ENCODE measurements at regions not wholly inside any gene's neighbourhood (a gene's known extent, or its start where the extent isn't known, plus 50 kb on each side); places are given as distances from the start of the nearest gene placed in this dataset.

DNA sequence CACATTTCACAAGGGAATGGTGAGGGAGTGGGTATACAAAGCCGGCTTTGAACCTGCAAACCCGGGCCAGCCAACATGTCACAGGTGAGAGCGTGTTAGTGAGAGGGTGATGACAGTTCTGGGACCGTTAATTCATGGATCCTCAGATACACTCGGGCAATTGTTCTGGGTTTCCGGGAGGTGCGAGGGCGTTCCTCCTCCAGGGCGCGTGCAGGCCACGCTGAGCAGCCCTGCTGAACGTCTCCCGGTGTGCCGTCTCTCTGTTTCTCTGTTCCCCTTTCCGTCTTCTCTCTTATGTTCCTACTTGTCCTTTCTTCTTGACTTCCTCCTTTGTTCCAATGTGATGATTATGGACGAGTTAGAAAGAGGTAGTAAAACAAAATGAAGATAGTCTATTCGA is 130.0 kb upstream of the GMDS start:
- no peaks in the 10 kb centered on the region for H3F3A ChIP-seq (ENCODE audit: insufficient read depth, low read depth)
- no TSS peak for BruUV-seq (replicated peaks)
- no peaks in the 10 kb centered on the region for H3K36me3 ChIP-seq (ENCODE audit: low read depth)
- no peaks in the 10 kb centered on the region for H3K4me1 ChIP-seq (replicated peaks; ENCODE audit: insufficient read depth)
- no peak for DNase-seq
- no peaks in the 10 kb centered on the region for H3K9me2 ChIP-seq (ENCODE audit: insufficient read depth)
- no peak overlapping the region for H2AFZ ChIP-seq
- H3K27me3 ChIP-seq (ENCODE audit: insufficient read depth, low read depth), result no peaks in the 10 kb centered on the region
- intact Hi-C loops (cut with micrococcal nuclease; ENCODE audit: unreplicated experiment), result no loop called here
- no peaks in the 10 kb centered on the region for H3K79me2 ChIP-seq (ENCODE audit: low read depth)
- H3K9me3 ChIP-seq (ENCODE audit: insufficient read depth, low read depth), result no peaks in the 10 kb centered on the region
- H4K20me1 ChIP-seq (ENCODE audit: insufficient read depth), result no peaks in the 10 kb centered on the region
- ChIA-PET POLR2A (ENCODE audit: unreplicated experiment) (no interaction called here), CTCF (no interaction called here)
- no peak overlapping the region for H3K4me3 ChIP-seq
- H3K27ac ChIP-seq, result no peak overlapping the region
- TF ChIP-seq, protein P1, sequence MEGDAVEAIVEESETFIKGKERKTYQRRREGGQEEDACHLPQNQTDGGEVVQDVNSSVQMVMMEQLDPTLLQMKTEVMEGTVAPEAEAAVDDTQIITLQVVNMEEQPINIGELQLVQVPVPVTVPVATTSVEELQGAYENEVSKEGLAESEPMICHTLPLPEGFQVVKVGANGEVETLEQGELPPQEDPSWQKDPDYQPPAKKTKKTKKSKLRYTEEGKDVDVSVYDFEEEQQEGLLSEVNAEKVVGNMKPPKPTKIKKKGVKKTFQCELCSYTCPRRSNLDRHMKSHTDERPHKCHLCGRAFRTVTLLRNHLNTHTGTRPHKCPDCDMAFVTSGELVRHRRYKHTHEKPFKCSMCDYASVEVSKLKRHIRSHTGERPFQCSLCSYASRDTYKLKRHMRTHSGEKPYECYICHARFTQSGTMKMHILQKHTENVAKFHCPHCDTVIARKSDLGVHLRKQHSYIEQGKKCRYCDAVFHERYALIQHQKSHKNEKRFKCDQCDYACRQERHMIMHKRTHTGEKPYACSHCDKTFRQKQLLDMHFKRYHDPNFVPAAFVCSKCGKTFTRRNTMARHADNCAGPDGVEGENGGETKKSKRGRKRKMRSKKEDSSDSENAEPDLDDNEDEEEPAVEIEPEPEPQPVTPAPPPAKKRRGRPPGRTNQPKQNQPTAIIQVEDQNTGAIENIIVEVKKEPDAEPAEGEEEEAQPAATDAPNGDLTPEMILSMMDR (conservative IDR thresholded peaks at IDR 0.05), result no peak
- TF ChIP-seq EZH2 (IDR thresholded peaks at IDR 0.05; ENCODE audit: low read depth), result no peak
- no peak overlapping the region for H3K4me2 ChIP-seq

DNA sequence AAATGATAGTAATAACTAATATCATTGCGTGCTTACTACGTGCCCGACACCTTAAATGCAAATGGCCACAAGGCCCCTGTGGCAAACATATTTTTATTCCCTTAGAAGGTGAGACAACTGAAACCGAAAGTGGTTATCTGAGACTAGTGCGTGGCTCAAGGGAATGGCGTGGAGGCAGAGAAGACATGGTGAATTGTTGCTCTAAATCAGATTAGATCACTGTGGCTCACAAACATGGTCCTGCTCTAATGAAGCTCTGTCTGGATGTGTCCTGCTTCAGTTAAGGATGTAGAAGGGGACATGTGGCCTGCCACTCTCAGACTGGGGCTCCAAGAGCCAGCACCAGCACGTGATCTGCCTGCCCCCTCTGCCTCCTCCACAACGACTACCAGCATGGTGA is 124.2 kb upstream of the GMDS start:
- no peaks in the 10 kb centered on the region for H3F3A ChIP-seq (ENCODE audit: insufficient read depth, low read depth)
- TF ChIP-seq EZH2 (IDR thresholded peaks at IDR 0.05; ENCODE audit: low read depth), result no peak
- TF ChIP-seq, protein P1 (conservative IDR thresholded peaks at IDR 0.05), result no peak
- intact Hi-C loops (cut with micrococcal nuclease; ENCODE audit: unreplicated experiment), result no loop called here
- H3K4me3 ChIP-seq, result no peak overlapping the region
- no peaks in the 10 kb centered on the region for H3K4me1 ChIP-seq (replicated peaks; ENCODE audit: insufficient read depth)
- H3K4me2 ChIP-seq, result no peak overlapping the region
- BruUV-seq (replicated peaks), result no TSS peak
- no peaks in the 10 kb centered on the region for H3K9me2 ChIP-seq (ENCODE audit: insufficient read depth)
- no peaks in the 10 kb centered on the region for H4K20me1 ChIP-seq (ENCODE audit: insufficient read depth)
- H3K27ac ChIP-seq, result no peak overlapping the region
- no peaks in the 10 kb centered on the region for H3K79me2 ChIP-seq (ENCODE audit: low read depth)
- H3K9me3 ChIP-seq (ENCODE audit: insufficient read depth, low read depth), result no peaks in the 10 kb centered on the region
- no peak for DNase-seq
- no peaks in the 10 kb centered on the region for H3K36me3 ChIP-seq (ENCODE audit: low read depth)
- no peak overlapping the region for H2AFZ ChIP-seq
- ChIA-PET POLR2A (ENCODE audit: unreplicated experiment) (no interaction called here), CTCF (no interaction called here)
- H3K27me3 ChIP-seq (ENCODE audit: insufficient read depth, low read depth), result no peaks in the 10 kb centered on the region

DNA sequence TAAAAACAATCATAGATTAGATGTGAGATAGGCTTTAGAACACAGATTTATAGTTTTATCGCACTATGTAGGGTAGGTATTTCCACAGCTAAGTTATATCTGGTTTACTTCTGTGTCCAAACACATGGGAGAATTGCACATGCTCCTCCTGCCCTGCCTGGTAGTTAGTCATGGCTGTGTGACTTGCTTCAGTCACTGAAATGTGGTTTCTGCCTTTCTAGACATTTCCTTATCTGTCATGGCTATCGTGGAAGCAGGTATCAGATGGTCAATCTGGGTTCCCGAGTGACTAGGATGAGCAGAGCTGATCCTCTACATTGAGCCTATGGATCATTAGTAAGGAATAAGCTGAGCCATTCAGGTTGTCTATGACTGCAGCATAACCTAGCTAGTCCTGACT is 117.8 kb upstream of the GMDS start:
- POLR2A ChIA-PET (ENCODE audit: unreplicated experiment), result no interaction called here
- no peak for DNase-seq
- Histone ChIP-seq H3K27me3 (ENCODE audit: insufficient read depth, low read depth) (no peaks in the 10 kb centered on the region), H3K36me3 (ENCODE audit: low read depth) (no peaks in the 10 kb centered on the region), H3K4me2 (no peak overlapping the region), H3K4me3 (no peak overlapping the region), H2AFZ (no peak overlapping the region), H3K9me2 (ENCODE audit: insufficient read depth) (no peaks in the 10 kb centered on the region), H3K79me2 (ENCODE audit: low read depth) (no peaks in the 10 kb centered on the region), H3K4me1 (replicated peaks; ENCODE audit: insufficient read depth) (no peaks in the 10 kb centered on the region), H3F3A (ENCODE audit: insufficient read depth, low read depth) (no peaks in the 10 kb centered on the region), H3K9me3 (ENCODE audit: insufficient read depth, low read depth) (no peaks in the 10 kb centered on the region), H3K27ac (no peak overlapping the region), H4K20me1 (ENCODE audit: insufficient read depth) (no peaks in the 10 kb centered on the region)
- CTCF ChIA-PET, result no interaction called here
- intact Hi-C loops (cut with micrococcal nuclease; ENCODE audit: unreplicated experiment), result no loop called here
- no peak for TF ChIP-seq EZH2 (IDR thresholded peaks at IDR 0.05; ENCODE audit: low read depth)
- TF ChIP-seq, protein P1 (conservative IDR thresholded peaks at IDR 0.05), result no peak
- no TSS peak for BruUV-seq (replicated peaks)
